Fibroblast of skin of right quadriceps (primary cell): ENCODE measurements at regions not wholly inside any gene's neighbourhood (a gene's known extent, or its start where the extent isn't known, plus 50 kb on each side); places are given as distances from the start of the nearest gene placed in this dataset.
"Not testable (repeated sequence)": the region's sequence is repeated elsewhere in the genome, so short reads cannot be mapped to it uniquely, and the experiment has no call there.

ENCODE experiments used
- DNase-seq: peaks from one replicate; pipeline ENCODE4 v3.0.0-alpha.2; 2013

DNA sequence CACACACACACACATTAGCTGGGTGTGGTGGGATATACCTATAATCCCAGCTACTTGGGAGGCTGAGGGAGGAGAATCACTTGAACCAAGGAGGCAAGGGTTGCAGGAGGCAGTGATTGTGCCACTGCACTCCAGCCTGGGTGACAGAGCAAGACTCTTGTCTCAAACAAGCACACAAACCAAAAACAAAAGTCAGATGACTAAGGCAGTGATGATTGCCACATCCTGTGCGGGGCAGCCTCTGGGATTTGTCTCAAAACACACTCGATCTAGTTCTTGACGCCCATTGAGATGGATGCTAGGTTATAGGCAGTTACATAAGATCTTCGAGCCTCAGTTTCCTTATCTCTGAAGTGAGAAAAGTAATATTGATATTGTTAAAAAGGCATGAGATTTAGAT is 57.8 kb upstream of the NBPF8 start:
- peak; percentile 17 for DNase-seq

- DNase-seq = not testable (repeated sequence)
Observed at GRCh38 chr1:120356170-120356569, 58.7 kb upstream of the NBPF8 start.

DNA sequence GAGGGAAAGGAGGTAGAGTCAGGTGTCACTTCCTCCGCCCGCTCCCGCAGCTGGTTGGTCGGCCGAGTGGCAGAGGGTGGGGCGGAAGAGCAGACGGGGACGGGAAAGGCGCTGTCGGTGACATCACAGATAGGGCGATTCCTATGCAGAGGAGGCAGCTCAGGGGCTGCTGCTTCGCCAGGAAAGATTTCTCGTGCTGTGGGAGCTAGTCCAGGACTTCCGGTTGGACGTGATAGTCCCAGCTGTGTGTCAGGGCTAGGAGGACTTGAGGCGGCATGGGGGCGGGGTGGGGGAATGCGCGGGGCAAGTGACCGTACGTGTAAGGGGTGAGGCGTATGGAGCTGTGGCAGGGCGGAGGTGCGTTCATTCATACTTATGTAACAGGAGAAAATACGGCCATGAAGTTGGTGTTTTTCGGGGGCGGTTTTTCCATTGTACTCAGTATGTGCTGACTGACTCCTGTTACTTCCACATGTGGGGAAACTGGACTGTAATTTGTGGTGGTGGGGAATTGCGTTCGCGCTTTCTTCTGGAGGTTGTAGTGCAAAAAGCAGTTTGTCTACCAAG is 60.1 kb upstream of the NBPF8 start:
- DNase-seq = peak; percentile 62

GRCh38 chr1:120342231-120343073 is 72.4 kb upstream of the NBPF8 start:
- not testable (repeated sequence) for DNase-seq

DNA sequence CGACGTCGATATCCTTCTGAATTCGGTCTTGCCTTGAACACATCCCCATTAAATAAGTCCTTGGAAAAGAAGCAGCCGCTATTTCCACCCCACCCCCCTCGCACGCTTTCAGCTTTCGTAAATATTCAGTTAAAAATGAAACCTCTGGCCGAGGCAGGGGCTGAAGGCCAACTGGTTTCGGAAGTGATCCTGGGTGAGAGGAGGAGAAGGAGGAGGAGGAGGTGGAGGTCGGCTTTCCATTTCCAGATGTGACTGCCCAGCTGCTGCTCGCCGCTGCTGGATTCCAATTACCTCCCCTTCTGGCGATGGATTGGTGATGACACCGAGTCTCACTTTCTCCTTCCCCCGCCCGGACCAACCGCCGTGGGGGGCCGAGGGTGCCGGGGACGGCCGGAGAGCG is 73.1 kb upstream of the NBPF8 start:
- DNase-seq = peak; percentile 14

DNA sequence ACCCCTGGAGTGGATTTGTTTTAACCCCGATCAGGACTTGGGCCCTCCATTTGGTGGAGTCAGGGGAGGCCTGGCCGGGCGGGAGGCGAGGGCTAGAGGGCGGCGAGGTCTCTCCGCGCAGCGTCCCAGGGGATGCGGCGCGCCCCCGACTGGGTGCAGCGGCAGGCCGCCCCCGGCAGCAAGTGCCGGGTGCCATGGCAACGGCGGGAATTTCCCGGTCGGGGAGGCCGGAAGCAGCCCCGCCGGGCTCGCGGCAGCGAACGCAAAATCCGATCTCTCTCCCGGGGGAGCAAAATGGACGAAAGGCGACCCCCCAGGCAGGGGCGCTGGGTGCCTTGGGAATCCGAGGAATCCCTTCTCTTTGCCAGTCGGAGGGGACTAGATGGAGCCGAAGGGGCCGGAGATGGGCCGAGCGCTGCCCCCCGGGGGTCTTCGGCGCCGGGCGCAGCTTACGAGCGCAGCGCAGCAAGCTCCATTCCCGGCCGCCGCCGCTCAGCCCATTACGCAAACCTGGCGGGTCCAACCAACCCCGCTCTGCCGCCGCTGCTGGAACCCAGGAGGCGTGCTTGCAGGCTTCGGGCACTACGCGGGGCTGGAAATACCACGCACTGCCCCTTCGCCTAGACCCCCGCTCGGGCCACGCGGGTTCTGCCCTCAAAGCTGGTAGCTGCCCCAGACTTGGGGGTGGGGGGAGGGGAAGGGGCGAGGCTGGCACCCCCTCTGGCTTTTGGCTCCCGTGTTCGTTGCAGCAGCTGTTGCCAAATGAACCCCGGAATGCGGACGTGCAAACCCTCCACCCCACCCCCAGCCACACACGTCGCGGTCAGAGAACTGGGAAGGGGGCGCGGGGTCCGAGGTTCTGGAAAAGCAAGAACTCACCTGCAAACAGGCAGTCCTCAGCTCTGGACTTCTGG is 73.7 kb upstream of the NBPF8 start:
- not testable (repeated sequence) for DNase-seq

DNA sequence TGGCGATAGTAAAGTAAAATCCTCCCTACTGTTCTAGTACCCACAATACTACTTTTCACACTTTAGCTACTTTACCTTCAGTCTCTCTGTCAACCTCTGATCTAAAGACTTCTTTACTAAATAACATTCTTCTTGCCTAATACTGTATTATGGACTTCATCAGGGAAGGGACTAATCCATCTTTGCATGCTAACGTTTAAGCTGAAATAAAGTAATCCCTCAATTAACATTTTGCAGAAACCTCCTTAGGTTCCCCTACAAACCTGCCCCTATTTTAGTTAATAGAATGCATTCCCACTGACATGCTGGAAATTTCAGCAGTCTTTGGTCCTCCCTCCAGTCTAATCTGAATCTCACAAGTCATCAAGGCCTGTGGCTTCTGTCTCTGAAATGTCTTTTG is 99.1 kb upstream of the NBPF8 start:
- DNase-seq = not testable (repeated sequence)

GRCh38 chr1:120311930-120312329 is 102.9 kb upstream of the NBPF8 start:
- not testable (repeated sequence) for DNase-seq

DNA sequence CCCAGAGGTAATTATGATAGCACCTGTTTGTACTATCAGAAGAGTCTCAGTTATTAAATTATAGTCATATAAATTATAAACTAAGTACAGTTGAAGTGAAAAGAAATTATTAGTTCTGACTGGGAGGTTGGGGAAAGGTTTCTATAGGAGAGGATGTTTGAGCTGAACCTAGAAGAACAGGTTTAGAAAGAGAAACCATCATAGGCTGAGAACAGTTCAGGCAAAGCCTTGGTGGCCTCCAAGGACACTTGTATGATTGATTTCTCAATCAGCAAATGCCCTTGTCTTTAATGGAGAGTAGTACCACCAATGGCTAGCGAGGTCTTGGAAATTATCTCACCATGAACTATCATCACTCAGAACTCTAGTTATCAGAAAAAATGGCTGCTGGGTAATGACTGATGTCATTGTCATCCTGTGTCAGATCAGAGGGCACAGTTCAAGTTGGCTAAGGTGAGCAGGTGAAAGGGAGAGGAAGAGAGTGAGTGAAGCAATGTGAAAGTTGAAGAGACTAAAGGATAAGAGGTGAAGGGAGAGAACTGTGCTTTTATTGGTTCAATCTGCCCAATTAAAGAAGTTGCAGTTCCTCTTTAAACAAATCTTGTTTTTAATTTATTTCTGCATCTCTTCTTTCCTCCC is 105.8 kb upstream of the NBPF8 start:
- not testable (repeated sequence) for DNase-seq

DNA sequence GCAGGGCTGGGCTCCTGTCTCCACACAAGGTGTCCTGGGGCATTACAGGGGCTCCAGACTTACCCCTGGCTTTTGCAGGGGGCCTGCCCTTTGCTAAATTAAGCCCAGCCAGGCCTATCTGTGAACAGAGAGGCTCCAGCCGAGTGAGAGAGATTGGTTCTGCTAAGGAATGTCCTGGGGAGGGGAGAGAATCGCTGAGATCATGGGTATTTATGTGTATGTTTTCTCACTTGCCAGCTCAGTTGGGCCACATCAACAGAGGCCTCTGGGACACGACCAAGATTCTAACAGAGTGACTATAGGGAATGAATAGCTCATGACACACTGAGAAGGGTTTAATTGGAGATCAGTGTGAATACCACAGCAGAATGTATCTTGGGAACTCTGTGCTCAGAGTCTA is 109.8 kb upstream of the NBPF8 start:
- not testable (repeated sequence) for DNase-seq

DNA sequence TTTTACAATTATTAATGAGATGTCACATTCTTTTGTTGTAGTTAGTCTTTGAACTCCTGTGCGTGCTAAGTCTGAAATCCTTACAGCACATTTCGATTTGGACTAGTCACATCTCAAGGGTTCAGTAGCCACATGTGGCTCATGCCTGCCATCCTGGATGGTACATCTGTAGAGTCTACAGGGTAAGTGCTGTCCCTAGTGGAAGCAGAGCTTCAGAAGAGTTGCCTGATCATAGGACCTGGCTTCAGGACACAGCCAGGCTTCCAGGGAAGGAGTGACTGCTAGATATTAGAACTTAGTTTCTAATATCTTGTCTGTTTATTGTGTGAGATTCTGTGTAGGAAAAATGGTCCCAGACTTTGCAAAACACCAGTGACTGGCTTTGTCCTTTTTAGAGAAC is 110.5 kb upstream of the NBPF8 start:
- not testable (repeated sequence) for DNase-seq

DNA sequence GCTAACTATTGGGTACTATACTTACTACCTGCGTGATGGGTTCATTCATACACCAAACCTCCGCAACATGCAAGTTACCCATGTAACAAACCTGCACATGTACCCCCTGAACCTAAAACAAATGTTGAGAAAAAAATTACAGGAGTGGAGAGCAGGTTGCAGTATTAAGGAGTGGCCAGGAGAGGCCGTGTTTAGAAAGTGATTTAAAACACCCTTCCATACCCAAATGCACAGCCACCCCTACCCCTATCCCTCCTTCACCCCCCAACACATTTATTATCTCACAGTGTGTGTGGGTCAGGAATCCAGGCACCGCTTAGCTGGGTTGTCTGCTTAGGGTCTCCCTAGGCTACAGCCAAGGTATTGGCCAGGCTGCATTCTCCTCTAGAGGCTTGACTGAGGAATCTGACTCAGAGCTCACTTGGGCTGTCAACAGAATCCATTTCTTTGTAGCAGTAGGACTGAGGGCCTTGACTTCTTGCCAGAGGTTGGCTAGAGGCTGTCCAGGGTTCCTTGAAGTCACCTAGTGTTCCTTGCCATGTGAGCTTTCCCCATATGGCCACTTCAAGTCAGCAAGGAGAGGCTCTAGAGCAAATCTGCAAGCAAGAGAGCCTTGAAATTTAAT is 115.3 kb upstream of the NBPF8 start:
- not testable (repeated sequence) for DNase-seq

DNA sequence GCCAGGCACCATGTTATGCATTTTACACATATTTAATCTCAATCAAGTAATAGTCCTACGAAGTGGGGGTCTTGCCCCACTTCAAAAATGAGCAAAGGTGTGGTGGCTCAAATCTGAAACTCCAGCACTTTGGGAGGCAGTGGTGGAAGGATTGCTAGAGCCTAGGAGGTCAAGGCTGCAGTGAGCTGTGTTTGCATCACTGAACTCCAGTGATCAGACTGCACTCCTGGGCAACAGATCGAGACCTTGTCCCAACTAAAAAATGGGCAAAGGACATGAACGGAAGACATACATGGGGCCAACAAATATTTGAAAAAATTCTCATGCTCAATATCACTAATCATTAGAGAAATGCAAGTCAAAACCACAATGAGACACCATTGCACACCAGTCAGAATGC is 116.3 kb upstream of the NBPF8 start:
- not testable (repeated sequence) for DNase-seq

DNA sequence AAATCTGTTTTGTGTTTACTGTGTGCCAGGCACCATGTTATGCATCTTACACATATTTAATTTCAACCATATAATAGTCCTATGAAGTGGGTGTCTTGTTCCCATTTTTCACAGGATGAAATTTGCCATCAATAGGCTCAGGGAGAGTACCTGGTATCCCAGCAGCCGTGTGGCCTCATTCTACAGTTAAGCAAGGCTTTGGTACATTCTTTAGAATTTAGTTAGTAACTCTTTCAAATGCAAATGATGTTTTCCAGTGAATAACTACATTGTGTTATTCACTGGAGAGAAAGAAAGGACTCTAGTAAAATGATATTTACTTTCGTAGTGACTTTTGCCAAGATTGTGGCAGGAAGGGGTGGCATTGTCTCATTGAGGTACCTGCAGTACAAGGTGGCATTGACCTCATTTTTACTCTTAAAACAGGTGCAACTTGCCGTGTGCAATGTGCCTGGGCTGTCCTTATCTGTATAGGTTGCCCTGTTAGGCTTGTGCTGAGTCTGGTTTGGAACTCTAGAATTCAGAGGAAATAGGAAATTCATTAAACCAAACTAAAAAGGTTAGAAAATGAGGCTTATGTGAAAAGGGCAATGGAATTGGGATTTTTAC is 117.4 kb upstream of the NBPF8 start:
- DNase-seq = not testable (repeated sequence)

GRCh38 chr1:120290105-120290504 is 113.8 kb upstream of the SEC22B start:
- not testable (repeated sequence) for DNase-seq

DNA sequence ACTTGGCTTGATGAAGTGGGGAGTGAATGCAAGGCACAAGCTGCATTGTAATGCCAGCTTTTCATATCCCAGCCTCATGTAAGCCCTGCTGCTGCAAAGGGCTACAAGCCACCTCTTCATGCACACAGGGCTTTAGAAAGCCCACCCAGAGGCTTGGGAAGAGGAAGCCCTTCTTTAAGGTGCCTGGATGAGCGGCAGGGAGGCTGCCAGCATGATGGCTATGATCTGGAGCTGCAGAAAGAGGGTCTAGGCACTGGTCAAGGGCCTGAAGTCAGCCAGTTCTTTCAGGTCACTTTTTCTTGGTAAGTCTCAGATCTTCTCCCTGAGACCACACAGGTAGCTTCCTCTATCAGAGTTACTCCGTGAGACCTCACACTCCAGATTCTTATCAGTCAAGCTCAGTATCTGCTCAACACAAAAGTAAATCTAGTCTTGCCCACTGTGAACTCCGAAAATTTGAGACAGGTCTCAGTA is 113.3 kb upstream of the SEC22B start:
- DNase-seq = not testable (repeated sequence)

DNA sequence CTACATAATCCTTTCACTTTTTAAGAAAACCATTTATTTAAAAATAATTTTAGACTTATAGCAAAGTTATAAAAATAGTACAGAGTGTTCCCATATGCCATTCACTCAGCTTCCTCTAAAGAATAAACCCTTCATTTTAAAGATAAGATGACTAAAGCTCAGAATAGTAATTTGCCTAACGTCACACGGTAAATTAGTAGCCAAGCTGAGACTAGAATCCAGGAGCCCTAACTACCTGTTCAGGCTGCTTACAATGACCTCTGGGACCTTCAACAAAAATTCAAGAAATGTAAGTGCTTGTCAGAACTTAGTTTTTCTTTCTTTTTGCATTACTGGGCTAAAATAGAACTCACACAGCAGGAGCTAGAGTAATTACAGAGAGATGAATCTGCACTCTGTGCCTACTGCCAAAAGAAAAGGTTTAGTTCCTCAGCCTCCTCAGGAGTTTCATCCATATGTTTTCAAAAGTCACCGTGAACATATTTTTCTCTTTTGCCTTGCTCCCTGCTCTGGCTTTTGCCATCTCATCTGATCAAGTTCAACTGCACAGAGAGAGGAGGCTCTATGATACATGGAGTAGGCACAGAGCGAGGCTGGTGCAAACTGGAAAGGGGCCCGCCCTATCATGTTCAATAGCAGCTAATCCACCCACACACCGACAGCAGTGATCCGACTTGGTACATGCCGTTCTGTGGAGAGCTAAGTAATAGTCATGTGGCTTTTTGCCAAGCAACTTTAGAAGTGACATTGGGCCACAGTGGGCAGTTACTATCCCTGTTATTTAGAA is 112.7 kb upstream of the SEC22B start:
- not testable (repeated sequence) for DNase-seq

DNA sequence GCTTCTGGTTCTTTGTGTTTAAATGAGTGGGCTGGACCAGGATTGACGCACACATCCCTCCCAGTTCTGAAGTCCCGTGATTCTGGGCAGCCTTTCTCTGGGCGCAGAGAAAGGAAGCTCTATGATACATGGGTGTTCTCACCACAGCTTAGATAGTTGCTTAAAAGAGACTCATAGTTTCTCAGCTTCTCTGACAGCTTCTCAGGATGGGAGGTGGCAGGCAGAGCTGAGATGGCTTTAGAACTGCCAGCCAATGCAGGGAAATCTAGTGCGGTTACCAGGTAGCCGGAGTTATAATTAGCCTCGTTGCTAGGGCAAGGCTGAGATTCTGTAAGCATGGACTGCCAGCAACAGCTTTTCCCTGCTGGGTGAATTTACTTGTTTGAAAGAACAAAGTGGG is 111.8 kb upstream of the SEC22B start:
- DNase-seq = not testable (repeated sequence)

DNA sequence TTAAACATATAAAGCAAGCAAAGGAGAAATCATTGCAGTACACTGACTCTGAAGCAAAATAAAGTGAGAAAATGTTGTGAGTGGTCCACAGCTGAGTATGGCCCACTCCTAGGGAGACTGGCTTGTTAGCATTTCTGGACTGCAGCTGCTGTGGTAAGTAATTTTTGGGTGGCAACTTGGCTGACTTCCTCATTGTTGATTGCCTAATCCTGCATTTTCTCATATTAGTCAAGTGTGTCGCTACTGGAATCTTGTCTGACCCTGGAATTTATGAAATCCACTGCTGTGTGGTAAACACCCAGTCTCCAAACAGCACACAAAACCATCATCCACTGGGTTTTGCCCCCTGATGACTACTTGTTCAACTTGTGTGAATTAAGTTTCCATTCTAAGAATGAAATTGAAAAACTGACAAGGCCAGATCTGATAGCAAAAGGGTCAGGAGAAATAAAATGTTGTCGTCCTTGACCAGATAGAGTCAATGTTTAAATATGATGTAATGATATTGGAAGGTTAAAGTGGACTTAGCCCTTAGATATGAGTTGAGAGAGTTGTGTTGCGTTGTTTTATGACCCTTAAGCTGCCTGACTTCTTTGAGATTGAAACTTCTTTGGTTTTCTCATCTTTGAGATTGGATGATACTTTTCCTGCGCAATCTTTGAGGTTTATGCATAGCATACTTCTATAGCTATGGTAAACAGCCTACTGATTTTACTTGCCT is 106.6 kb upstream of the SEC22B start:
- DNase-seq = not testable (repeated sequence)

DNA sequence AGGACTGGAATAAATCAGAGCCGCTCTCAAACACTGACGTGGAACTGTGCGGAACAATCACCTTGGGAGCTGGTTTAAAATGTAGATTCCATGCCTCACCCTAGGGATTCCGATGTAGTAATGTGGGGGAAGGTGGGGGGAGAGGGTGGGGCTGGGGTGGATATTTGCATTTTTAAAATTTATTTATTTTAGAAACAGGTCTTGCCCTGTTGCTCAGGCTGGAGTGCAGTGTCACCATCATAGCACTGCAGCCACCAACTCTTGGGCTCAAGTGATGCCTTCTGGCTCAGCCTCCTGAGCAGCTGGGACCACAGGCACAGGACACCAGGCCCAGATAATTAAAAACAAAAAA is 101.9 kb upstream of the SEC22B start:
- DNase-seq = not testable (repeated sequence)
